ENCODE measurements at regions not wholly inside any gene's neighbourhood (a gene's known extent, or its start where the extent isn't known, plus 50 kb on each side); places are given as distances from the start of the nearest gene placed in this dataset.

GRCh38 chr12:78330131-78330530 is 499.4 kb downstream of the NAV3 start (continued):
- TF ChIP-seq PRDM6 (tag by site-specific recombination; IDR thresholded peaks at IDR 0.05) (no peak), INSM2 (tag by site-specific recombination; IDR thresholded peaks at IDR 0.05) (no peak), ZNF398 (tag by site-specific recombination; IDR thresholded peaks at IDR 0.05) (no peak), ZNF785 (tag by site-specific recombination; IDR thresholded peaks at IDR 0.05) (no peak), EGR2 (tag by site-specific recombination; IDR thresholded peaks at IDR 0.05; ENCODE audit: low read depth) (no peak), ZFP41 (tag by site-specific recombination; IDR thresholded peaks at IDR 0.05; ENCODE audit: borderline replicate concordance) (no peak), ZNF830 (tag by site-specific recombination; IDR thresholded peaks at IDR 0.05; ENCODE audit: low read depth) (no peak), ZNF280C (tag by site-specific recombination; IDR thresholded peaks at IDR 0.05) (no peak), SP2 (tag by site-specific recombination; IDR thresholded peaks at IDR 0.05) (no peak)

- ChIA-PET POLR2A (no interaction called here), CTCF (interaction anchor here (0.9 kb wide), 1 partner anchor 46 kb away, joined by 3 read pairs; no protein-coding TSS in a partner anchor)
- no peak for TF ChIP-seq BCL11A (tag by site-specific recombination; IDR thresholded peaks at IDR 0.05; ENCODE audit: low read depth)
- TF ChIP-seq ZNF704 (tag by site-specific recombination; IDR thresholded peaks at IDR 0.05), result no peak
- no peak for TF ChIP-seq ZNF76 (tag by site-specific recombination; IDR thresholded peaks at IDR 0.05; ENCODE audit: borderline replicate concordance, low read depth)
- no peak for TF ChIP-seq REST (tag by site-specific recombination; IDR thresholded peaks at IDR 0.05)
- TF ChIP-seq ZFP3 (tag by site-specific recombination; IDR thresholded peaks at IDR 0.05; ENCODE audit: low read depth), result no peak
- TF ChIP-seq ZNF600 (tag by site-specific recombination; IDR thresholded peaks at IDR 0.05), result no peak
- no peak for TF ChIP-seq ZBTB49 (tag by site-specific recombination; IDR thresholded peaks at IDR 0.05; ENCODE audit: low read depth)
- TF ChIP-seq YY2 (tag by site-specific recombination; IDR thresholded peaks at IDR 0.05), result no peak
- no peak for TF ChIP-seq ZNF830 (tag by site-specific recombination; IDR thresholded peaks at IDR 0.05; ENCODE audit: low read depth)
- no peaks in the 10 kb centered on the region for H3K36me3 ChIP-seq (ENCODE audit: control insufficient read depth in 2 of 2, insufficient read depth in 1 of 2, low read length in 2 of 2)
- H3K4me3 ChIP-seq (ENCODE audit: low read depth, low read length), result no peak overlapping the region
- no peaks in the 10 kb centered on the region for H3K9me3 ChIP-seq (ENCODE audit: control insufficient read depth, insufficient read depth, low read depth, low read length)
- H3K27ac ChIP-seq (ENCODE audit: extremely low read depth, low read depth, low read length), result no peak overlapping the region
- no peaks in the 10 kb centered on the region for H3K4me1 ChIP-seq (ENCODE audit: control insufficient read depth, insufficient read depth, low read length)
These were observed 500.5 kb downstream of the NAV3 start for GRCh38 chr12:78331181-78331580.

All from HEK293 (cell line).